ENCODE measurements at regions not wholly inside any gene's neighbourhood (a gene's known extent, or its start where the extent isn't known, plus 50 kb on each side); places are given as distances from the start of the nearest gene placed in this dataset.

- H3K9me3 ChIP-seq, result no peaks in the 10 kb centered on the region
- no peak for TF ChIP-seq CTCF (IDR thresholded peaks at IDR 0.05; ENCODE audit: low read depth, low read length)
- no peaks in the 10 kb centered on the region for H3K36me3 ChIP-seq
- H3K4me1 ChIP-seq, result peaks cover 7% of the 10 kb centered on the region
- no peak overlapping the region for H3K4me3 ChIP-seq (ENCODE audit: low read depth, low read length)
- DNase-seq, result no peak
- no peaks in the 10 kb centered on the region for H3K27me3 ChIP-seq
Measured at GRCh38 chr10:4217653-4218052, 432.6 kb upstream of the KLF6 start.

DNA sequence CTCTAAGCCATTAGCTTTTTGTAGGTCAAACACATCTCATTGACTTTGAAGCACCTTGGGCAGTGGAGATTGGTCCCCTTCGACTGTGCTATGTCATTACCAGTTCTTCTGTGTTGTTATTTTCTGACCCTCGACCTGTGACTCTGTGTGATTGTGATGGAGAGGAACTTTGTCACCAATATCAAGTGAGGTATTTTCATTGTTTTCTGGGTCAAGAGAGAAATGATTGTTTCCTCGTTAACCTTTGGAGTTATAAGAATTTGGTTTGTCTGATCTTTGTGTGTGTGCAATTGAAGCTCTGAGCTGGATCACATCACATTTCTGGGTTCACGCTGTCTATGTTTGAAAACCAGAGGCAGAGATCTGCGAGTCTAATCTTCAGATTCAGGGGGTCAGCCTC, 432.2 kb upstream of the KLF6 start:
- no peak for DNase-seq
- Histone ChIP-seq H3K36me3 (no peaks in the 10 kb centered on the region), H3K4me1 (peaks cover 7% of the 10 kb centered on the region), H3K27me3 (no peaks in the 10 kb centered on the region), H3K9me3 (no peaks in the 10 kb centered on the region), H3K4me3 (ENCODE audit: low read depth, low read length) (no peak overlapping the region)
- no peak for TF ChIP-seq CTCF (IDR thresholded peaks at IDR 0.05; ENCODE audit: low read depth, low read length)

- no peaks in the 10 kb centered on the region for H3K36me3 ChIP-seq
- H3K27me3 ChIP-seq, result no peaks in the 10 kb centered on the region
- no peak for DNase-seq
- no peak for TF ChIP-seq CTCF (IDR thresholded peaks at IDR 0.05; ENCODE audit: low read depth, low read length)
- peaks cover 7% of the 10 kb centered on the region for H3K4me1 ChIP-seq
- no peak overlapping the region for H3K4me3 ChIP-seq (ENCODE audit: low read depth, low read length)
- H3K9me3 ChIP-seq, result no peaks in the 10 kb centered on the region
Measured at GRCh38 chr10:4216726-4217125, 431.7 kb upstream of the KLF6 start.

GRCh38 chr10:4215963-4216575, 431.1 kb upstream of the KLF6 start:
- H3K4me1 ChIP-seq, result peaks cover 7% of the 10 kb centered on the region
- no peaks in the 10 kb centered on the region for H3K36me3 ChIP-seq
- no peaks in the 10 kb centered on the region for H3K9me3 ChIP-seq
- TF ChIP-seq CTCF (IDR thresholded peaks at IDR 0.05; ENCODE audit: low read depth, low read length), result no peak
- H3K4me3 ChIP-seq (ENCODE audit: low read depth, low read length), result no peak overlapping the region
- peak; percentile 51 for DNase-seq
- no peaks in the 10 kb centered on the region for H3K27me3 ChIP-seq

GRCh38 chr10:4215485-4215884, 430.5 kb upstream of the KLF6 start:
- no peak for DNase-seq
- no peaks in the 10 kb centered on the region for H3K36me3 ChIP-seq
- TF ChIP-seq CTCF (IDR thresholded peaks at IDR 0.05; ENCODE audit: low read depth, low read length), result no peak
- no peaks in the 10 kb centered on the region for H3K9me3 ChIP-seq
- H3K4me1 ChIP-seq, result peaks cover 7% of the 10 kb centered on the region
- H3K27me3 ChIP-seq, result no peaks in the 10 kb centered on the region
- H3K4me3 ChIP-seq (ENCODE audit: low read depth, low read length), result no peak overlapping the region

- no peak overlapping the region for H3K4me3 ChIP-seq (ENCODE audit: low read depth, low read length)
- no peak for DNase-seq
- H3K27me3 ChIP-seq, result no peaks in the 10 kb centered on the region
- no peaks in the 10 kb centered on the region for H3K9me3 ChIP-seq
- TF ChIP-seq CTCF (IDR thresholded peaks at IDR 0.05; ENCODE audit: low read depth, low read length), result no peak
- no peaks in the 10 kb centered on the region for H3K36me3 ChIP-seq
- peaks cover 7% of the 10 kb centered on the region for H3K4me1 ChIP-seq
Measured at GRCh38 chr10:4214908-4215307, 429.9 kb upstream of the KLF6 start.
